ENCODE measurements at regions not wholly inside any gene's neighbourhood (a gene's known extent, or its start where the extent isn't known, plus 50 kb on each side); places are given as distances from the start of the nearest gene placed in this dataset.

- TF ChIP-seq CTCF (IDR thresholded peaks at IDR 0.05; ENCODE audit: poor library complexity, severe bottlenecking) (no peak), POLR2AphosphoS5 (IDR thresholded peaks at IDR 0.05) (no peak), EZH2 (IDR thresholded peaks at IDR 0.05; ENCODE audit: borderline replicate concordance, insufficient read depth, low read length, poor library complexity, severe bottlenecking) (no peak)
These were observed 891.0 kb upstream of the SORCS1 start for GRCh38 chr10:108055506-108055905.
